Mammary epithelial cell (primary cell): ENCODE measurements at regions not wholly inside any gene's neighbourhood (a gene's known extent, or its start where the extent isn't known, plus 50 kb on each side); places are given as distances from the start of the nearest gene placed in this dataset.

ENCODE experiments used
- EZH2 ChIP-seq: IDR thresholded peaks from 2 replicates; pipeline ENCODE4 v1.6.1; 2012; ENCODE audit warnings: low read length, inconsistent platforms, borderline replicate concordance
- TF ChIP-seq, protein P1 (sequence below), 2 donors: IDR thresholded peaks in 1 of 2; conservative IDR thresholded peaks in 1 of 2; 2 replicates each; pipeline ENCODE4 v1.5.1; 2011 to 2012; ENCODE audit warnings: inconsistent platforms in 2 of 2, low read length in 2 of 2, mild to moderate bottlenecking in 2 of 2, control low read depth in 1 of 2, low read depth in 1 of 2; ENCODE audit not compliant: insufficient read depth in 1 of 2; ENCODE audit errors: extremely low read depth in 1 of 2

DNA sequence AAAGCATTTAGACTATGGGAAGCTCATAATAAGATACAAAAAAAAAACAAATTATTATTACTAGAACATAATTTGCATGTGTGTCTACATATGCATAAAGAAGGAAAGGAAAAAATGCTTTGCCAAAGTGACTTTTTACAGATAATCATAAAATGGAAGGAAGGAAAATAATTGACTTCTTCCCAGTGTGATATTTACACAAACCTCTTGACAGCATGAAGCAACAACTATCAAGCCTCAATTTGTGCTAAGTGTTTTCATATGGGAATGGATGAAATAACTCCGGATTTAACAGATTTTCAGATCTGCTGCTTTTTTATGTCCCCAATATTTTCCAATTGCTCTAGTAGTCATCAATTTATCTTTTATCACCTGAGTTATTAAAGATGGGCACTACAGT is 275.9 kb upstream of the REG3G start:
- TF ChIP-seq, protein P1, sequence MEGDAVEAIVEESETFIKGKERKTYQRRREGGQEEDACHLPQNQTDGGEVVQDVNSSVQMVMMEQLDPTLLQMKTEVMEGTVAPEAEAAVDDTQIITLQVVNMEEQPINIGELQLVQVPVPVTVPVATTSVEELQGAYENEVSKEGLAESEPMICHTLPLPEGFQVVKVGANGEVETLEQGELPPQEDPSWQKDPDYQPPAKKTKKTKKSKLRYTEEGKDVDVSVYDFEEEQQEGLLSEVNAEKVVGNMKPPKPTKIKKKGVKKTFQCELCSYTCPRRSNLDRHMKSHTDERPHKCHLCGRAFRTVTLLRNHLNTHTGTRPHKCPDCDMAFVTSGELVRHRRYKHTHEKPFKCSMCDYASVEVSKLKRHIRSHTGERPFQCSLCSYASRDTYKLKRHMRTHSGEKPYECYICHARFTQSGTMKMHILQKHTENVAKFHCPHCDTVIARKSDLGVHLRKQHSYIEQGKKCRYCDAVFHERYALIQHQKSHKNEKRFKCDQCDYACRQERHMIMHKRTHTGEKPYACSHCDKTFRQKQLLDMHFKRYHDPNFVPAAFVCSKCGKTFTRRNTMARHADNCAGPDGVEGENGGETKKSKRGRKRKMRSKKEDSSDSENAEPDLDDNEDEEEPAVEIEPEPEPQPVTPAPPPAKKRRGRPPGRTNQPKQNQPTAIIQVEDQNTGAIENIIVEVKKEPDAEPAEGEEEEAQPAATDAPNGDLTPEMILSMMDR (conservative IDR thresholded peaks at IDR 0.05 in 1 of 2, IDR thresholded peaks at IDR 0.05 in 1 of 2; ENCODE audit: extremely low read depth in 1 of 2, insufficient read depth in 1 of 2, low read depth in 1 of 2, low read length in 2 of 2): no peak
- TF ChIP-seq EZH2: no peak
